Spleen (tissue), 7 donors: ENCODE measurements at regions not wholly inside any gene's neighbourhood (a gene's known extent, or its start where the extent isn't known, plus 50 kb on each side); places are given as distances from the start of the nearest gene placed in this dataset.

ENCODE experiments used
- POLR2AphosphoS5 ChIP-seq, 3 donors: sonication (generic); formaldehyde crosslinking; IDR thresholded peaks; one replicate each; pipeline ENCODE4 v1.5.1; 2017; ENCODE audit warnings: antibody characterized with exemption in 3 of 3
- TF ChIP-seq, protein P1 (sequence below), 11 experiments: fragments of 200-600 bp in 7 of 11; fragments of 450-650 bp in 4 of 11; sonication (generic) in 4 of 11; IDR thresholded peaks in 8 of 11; conservative IDR thresholded peaks in 3 of 11; 1 replicate in 7 of 11; 2 replicates in 4 of 11; pipeline versions ENCODE4 v1.4.0 to v1.8.0; 2016 to 2021; ENCODE audit warnings: antibody characterized with exemption in 11 of 11, inconsistent platforms in 4 of 11, mild to moderate bottlenecking in 1 of 11
- donor health status: DM: no; HTN: no; CAD: no; lungs with moderate emphysema.
- donor health status: DM: no; HTN: no; CAD: no.
- donor health status: DM: no; HTN: no; CAD: no.

DNA sequence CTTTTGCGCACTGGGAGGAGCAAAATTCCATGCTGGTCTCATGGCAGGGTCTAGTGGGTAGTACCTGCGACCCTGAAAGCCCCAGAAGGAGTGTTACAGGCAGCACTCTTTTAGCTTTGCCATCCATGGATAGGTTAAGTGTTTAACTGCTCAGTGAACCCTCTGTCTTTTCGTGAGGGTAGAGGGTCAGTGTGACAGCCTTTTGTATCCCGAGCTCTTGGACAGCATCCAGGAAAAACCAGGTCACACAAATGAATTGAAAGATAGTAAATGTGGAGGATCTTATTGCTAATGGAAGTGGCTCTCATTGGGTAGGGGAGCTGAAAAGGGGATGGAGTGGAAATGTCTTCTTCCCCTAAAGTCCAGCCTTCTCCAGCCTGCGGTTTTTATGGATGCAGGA, 57.8 kb upstream of the CCDC112 start:
- TF ChIP-seq, protein P1, sequence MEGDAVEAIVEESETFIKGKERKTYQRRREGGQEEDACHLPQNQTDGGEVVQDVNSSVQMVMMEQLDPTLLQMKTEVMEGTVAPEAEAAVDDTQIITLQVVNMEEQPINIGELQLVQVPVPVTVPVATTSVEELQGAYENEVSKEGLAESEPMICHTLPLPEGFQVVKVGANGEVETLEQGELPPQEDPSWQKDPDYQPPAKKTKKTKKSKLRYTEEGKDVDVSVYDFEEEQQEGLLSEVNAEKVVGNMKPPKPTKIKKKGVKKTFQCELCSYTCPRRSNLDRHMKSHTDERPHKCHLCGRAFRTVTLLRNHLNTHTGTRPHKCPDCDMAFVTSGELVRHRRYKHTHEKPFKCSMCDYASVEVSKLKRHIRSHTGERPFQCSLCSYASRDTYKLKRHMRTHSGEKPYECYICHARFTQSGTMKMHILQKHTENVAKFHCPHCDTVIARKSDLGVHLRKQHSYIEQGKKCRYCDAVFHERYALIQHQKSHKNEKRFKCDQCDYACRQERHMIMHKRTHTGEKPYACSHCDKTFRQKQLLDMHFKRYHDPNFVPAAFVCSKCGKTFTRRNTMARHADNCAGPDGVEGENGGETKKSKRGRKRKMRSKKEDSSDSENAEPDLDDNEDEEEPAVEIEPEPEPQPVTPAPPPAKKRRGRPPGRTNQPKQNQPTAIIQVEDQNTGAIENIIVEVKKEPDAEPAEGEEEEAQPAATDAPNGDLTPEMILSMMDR (IDR thresholded peaks at IDR 0.05 in 8 of 11, conservative IDR thresholded peaks at IDR 0.05 in 3 of 11) = no peak
- TF ChIP-seq POLR2AphosphoS5 (IDR thresholded peaks at IDR 0.05) = no peak
